T-helper 17 cell (primary cell): ENCODE measurements at regions not wholly inside any gene's neighbourhood (a gene's known extent, or its start where the extent isn't known, plus 50 kb on each side); places are given as distances from the start of the nearest gene placed in this dataset.
"Not testable (repeated sequence)": the region's sequence is repeated elsewhere in the genome, so short reads cannot be mapped to it uniquely, and the experiment has no call there.

Source experiments
- ATAC-seq: fragments of 150-1000 bp; cut with Tn5 transposase; 2 replicates; pipeline ENCODE4 v1.10.0; 2021; ENCODE audit warnings: mild to moderate bottlenecking, moderate library complexity
- DNase-seq, 3 donors: peaks; one replicate each; pipeline versions ENCODE4 v3.0.0 to v3.0.0-alpha.2; 2020 to 2021
- H3K9me3 ChIP-seq: one replicate; pipeline ENCODE4 v1.7.0; 2013; ENCODE audit warnings: low read length, mild to moderate bottlenecking; ENCODE audit not compliant: control insufficient read depth, poor library complexity, severe bottlenecking
- H3K27ac Mint-ChIP-seq: one replicate; pipeline ENCODE4 v1.8.0; 2022; ENCODE audit warnings: mild to moderate bottlenecking, moderate library complexity, mixed read lengths
- H3K27me3 Mint-ChIP-seq: one replicate; pipeline ENCODE4 v1.8.0; 2022; ENCODE audit warnings: mixed read lengths
- H3K36me3 Mint-ChIP-seq: one replicate; pipeline ENCODE4 v1.8.0; 2022; ENCODE audit warnings: low read depth, mixed read lengths
- H3K4me1 Mint-ChIP-seq: one replicate; pipeline ENCODE4 v1.8.0; 2022; ENCODE audit warnings: mild to moderate bottlenecking, mixed read lengths
- H3K4me3 Mint-ChIP-seq: one replicate; pipeline ENCODE4 v1.8.0; 2022; ENCODE audit warnings: mild to moderate bottlenecking, moderate library complexity, mixed read lengths

DNA sequence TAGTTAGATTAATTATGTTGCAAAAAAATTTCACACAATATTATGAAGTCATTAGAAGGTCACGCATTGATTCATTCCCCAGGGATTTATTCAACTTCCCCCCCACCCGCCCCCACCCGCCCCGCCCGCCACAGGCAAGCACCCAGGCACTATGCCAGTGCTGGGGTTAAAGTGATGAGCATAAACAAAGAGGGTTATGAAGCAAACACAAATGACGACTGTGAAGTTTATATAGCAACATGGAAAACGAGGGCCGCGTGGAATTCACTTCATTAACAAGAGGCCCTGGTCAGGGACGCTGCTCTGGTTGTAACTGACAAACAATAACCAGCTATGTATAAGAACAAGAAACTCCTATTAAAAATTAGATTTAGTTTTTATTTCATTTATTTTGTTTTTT lies 656.5 kb upstream of the COBL start:
- H3K9me3 ChIP-seq = no peaks in the 10 kb centered on the region
- ATAC-seq (no peak), DNase-seq (no peak)
- H3K27ac Mint-ChIP-seq = no peak overlapping the region
- no peak overlapping the region for H3K4me3 Mint-ChIP-seq
- no peaks in the 10 kb centered on the region for H3K36me3 Mint-ChIP-seq
- H3K4me1 Mint-ChIP-seq = no peaks in the 10 kb centered on the region
- H3K27me3 Mint-ChIP-seq = no peaks in the 10 kb centered on the region

GRCh38 chr7:51970961-51971665 lies 654.5 kb upstream of the COBL start:
- Mint-ChIP-seq H3K27ac (no peak overlapping the region), H3K4me3 (no peak overlapping the region), H3K4me1 (no peaks in the 10 kb centered on the region), H3K36me3 (no peaks in the 10 kb centered on the region), H3K27me3 (no peaks in the 10 kb centered on the region)
- ATAC-seq = no peak
- peaks cover 2% of the 10 kb centered on the region for H3K9me3 ChIP-seq
- no peak for DNase-seq

DNA sequence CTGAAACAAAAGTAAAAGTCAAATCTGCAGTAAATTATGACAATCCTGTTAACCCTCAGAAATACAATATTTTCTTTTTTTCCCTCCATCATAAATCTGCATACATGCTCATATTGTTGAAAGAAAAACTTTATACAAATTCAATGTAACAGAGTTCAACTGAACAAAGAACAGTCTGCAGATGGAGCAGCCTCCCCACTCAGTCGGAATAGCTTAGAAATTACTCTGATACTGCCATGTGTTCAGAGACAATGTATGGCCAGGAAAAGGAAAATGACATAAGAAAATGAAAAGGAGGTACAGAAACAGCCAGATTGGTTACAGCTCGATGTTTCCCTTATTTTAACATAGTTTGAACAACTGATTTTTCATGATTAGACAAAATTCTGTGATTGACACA lies 651.9 kb upstream of the COBL start:
- no peak overlapping the region for H3K4me3 Mint-ChIP-seq
- H3K27me3 Mint-ChIP-seq = no peaks in the 10 kb centered on the region
- peaks cover 2% of the 10 kb centered on the region for H3K9me3 ChIP-seq
- no peak overlapping the region for H3K27ac Mint-ChIP-seq
- no peaks in the 10 kb centered on the region for H3K36me3 Mint-ChIP-seq
- ATAC-seq (no peak), DNase-seq (no peak)
- no peaks in the 10 kb centered on the region for H3K4me1 Mint-ChIP-seq

DNA sequence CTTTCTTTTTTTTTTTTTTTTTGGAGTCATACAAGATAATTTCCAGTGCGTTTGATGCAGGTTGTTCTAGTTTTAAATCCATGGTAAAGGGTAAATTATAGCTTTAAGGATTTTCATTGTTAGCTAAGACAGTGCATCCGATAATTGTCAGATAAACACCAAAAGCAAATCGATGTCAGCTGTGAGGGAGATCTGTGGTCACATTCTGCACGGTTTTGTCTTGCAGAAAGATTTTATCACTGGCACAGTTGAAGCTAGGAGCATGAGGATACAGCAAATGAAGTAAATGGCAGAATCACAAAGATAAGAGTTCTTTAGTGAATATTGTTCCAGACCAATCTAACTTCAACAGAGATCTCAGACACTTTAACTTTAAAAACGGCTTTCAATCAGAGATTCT lies 648.8 kb upstream of the COBL start:
- DNase-seq (no peak), ATAC-seq (no peak)
- Mint-ChIP-seq H3K27ac (no peak overlapping the region), H3K4me3 (no peak overlapping the region), H3K36me3 (no peaks in the 10 kb centered on the region), H3K4me1 (no peaks in the 10 kb centered on the region), H3K27me3 (no peaks in the 10 kb centered on the region)
- peaks cover 2% of the 10 kb centered on the region for H3K9me3 ChIP-seq

DNA sequence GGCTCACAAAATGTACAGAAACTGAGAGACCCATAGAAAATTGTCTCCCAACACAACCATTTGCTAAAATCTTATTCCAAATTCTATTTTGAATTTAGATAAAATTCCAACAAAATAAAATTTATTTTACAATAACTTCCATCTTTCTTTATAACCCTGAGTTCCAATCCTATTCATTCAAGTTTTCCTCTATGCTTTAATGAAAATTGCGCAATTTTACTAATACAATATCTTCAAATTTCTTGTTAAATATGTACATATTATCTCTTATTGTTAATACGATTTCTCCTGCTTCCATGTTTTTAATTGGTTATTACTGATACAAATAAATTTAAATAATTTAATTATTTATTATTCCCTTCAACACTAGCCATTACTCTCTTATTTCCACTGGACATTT lies 645.2 kb upstream of the COBL start:
- Mint-ChIP-seq H3K4me1 (no peaks in the 10 kb centered on the region), H3K27me3 (no peaks in the 10 kb centered on the region), H3K4me3 (no peak overlapping the region), H3K36me3 (no peaks in the 10 kb centered on the region), H3K27ac (no peak overlapping the region)
- no peak for ATAC-seq
- DNase-seq = no peak
- H3K9me3 ChIP-seq = no peaks in the 10 kb centered on the region

DNA sequence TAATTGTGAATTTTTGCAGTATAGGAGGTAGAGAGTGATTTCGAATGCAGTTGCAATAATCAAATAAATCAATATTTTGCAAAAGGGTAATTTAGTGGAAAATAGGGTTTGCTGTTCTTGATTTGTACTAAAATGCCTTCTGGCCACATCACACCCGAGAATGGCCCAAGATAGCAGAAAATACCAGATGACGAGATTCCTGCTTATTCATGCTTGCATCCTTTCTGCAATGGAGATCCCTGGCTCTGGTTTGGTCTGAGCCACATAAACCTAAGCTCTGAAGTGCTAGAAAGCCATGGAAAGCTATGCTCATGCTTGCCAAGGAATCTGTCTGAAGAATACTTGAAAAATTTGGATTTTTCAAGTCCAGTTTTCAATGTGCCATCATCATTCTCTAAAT lies 634.2 kb upstream of the COBL start:
- no peaks in the 10 kb centered on the region for H3K36me3 Mint-ChIP-seq
- DNase-seq = no peak
- H3K27ac Mint-ChIP-seq = no peak overlapping the region
- H3K4me1 Mint-ChIP-seq = no peaks in the 10 kb centered on the region
- H3K4me3 Mint-ChIP-seq = no peak overlapping the region
- no peak for ATAC-seq
- H3K9me3 ChIP-seq = no peaks in the 10 kb centered on the region
- H3K27me3 Mint-ChIP-seq = no peaks in the 10 kb centered on the region

- Mint-ChIP-seq H3K27me3 (no peaks in the 10 kb centered on the region), H3K4me3 (no peak overlapping the region)
These were observed 633.4 kb upstream of the COBL start for GRCh38 chr7:51949726-51950644.

DNA sequence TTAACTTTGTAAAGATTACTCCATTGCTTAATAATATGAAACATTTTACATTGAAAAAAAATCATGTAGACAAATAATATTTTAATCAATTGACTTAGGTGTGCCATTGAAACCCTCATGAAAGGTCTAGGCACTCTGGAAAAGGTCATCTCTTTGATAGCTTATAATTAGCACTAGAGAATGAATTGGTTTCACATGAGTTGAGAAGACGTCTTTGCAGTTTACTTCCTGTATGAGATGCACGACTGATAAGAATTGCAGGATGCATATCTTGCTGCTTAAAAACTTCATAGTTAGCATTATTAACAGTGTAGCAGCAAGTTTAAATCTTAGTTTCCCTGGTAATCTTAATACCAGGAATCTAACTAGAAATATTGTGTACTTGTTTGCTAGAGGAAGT lies 614.2 kb upstream of the COBL start:
- Mint-ChIP-seq H3K4me3 (no peak overlapping the region), H3K36me3 (peaks cover 2% of the 10 kb centered on the region), H3K4me1 (no peaks in the 10 kb centered on the region), H3K27ac (no peak overlapping the region), H3K27me3 (no peaks in the 10 kb centered on the region)
- ATAC-seq = no peak
- no peaks in the 10 kb centered on the region for H3K9me3 ChIP-seq
- no peak for DNase-seq

More at GRCh38 chr7:51949726-51950644, 633.4 kb upstream of the COBL start:
- no peak for DNase-seq
- H3K4me1 Mint-ChIP-seq = no peaks in the 10 kb centered on the region
- ATAC-seq = no peak
- no peak overlapping the region for H3K27ac Mint-ChIP-seq
- H3K9me3 ChIP-seq = no peaks in the 10 kb centered on the region
- no peaks in the 10 kb centered on the region for H3K36me3 Mint-ChIP-seq

DNA sequence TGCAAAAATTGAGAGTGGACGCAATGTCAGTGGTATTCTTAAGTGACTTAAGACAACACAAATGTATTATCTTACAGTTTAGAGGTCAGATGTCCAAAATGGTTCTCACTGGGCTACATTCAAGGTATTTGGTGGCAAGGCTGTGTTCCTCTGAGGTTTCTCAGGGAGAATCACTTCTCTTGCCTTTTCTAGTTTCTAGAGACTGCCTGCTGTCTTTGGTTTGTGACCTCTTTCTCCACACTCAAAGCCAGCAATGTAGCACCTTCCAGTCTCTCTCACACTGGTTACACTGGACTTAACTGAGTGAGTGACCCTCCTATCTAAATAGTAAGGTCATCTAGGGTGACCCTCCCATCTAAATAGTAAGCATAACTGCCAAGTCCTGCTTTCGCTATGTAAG lies 613.2 kb upstream of the COBL start:
- ATAC-seq (no peak), DNase-seq (no peak)
- H3K4me1 Mint-ChIP-seq = no peaks in the 10 kb centered on the region
- no peaks in the 10 kb centered on the region for H3K9me3 ChIP-seq
- H3K36me3 Mint-ChIP-seq = peaks cover 2% of the 10 kb centered on the region
- H3K27me3 Mint-ChIP-seq = no peaks in the 10 kb centered on the region
- no peak overlapping the region for H3K4me3 Mint-ChIP-seq
- no peak overlapping the region for H3K27ac Mint-ChIP-seq

- ATAC-seq (no peak), DNase-seq (no peak)
- H3K4me1 Mint-ChIP-seq = no peaks in the 10 kb centered on the region
- no peak overlapping the region for H3K27ac Mint-ChIP-seq
- peaks cover 2% of the 10 kb centered on the region for H3K36me3 Mint-ChIP-seq
- H3K4me3 Mint-ChIP-seq = no peak overlapping the region
- no peaks in the 10 kb centered on the region for H3K27me3 Mint-ChIP-seq
- no peaks in the 10 kb centered on the region for H3K9me3 ChIP-seq
These were observed 611.1 kb upstream of the COBL start for GRCh38 chr7:51927738-51928137.

DNA sequence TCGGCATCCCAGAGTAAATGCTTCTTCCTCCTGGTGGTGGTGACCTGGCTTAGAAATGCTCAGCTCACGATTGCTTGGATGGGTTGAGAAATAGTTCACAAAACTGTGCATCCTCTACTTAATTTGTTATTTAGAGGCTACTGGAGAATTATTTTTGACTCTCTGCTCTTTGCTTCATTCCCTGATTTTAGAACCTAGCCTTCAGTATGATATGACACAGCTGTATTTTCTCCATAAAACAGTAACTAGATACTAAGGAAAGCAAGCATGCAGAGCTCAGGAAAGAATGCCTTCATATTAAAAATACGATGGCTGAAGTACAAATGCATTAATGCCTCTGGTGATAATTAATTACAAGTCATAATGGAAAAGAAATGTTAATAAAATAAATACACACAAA lies 602.0 kb upstream of the COBL start:
- no peak overlapping the region for H3K27ac Mint-ChIP-seq
- H3K27me3 Mint-ChIP-seq = no peaks in the 10 kb centered on the region
- no peak for ATAC-seq
- DNase-seq = no peak
- H3K4me3 Mint-ChIP-seq = no peak overlapping the region
- no peaks in the 10 kb centered on the region for H3K4me1 Mint-ChIP-seq
- H3K36me3 Mint-ChIP-seq = no peaks in the 10 kb centered on the region
- no peaks in the 10 kb centered on the region for H3K9me3 ChIP-seq

- Mint-ChIP-seq H3K27ac (no peak overlapping the region), H3K27me3 (no peaks in the 10 kb centered on the region), H3K36me3 (no peaks in the 10 kb centered on the region), H3K4me3 (no peak overlapping the region), H3K4me1 (no peaks in the 10 kb centered on the region)
- ATAC-seq (no peak), DNase-seq (no peak)
- no peaks in the 10 kb centered on the region for H3K9me3 ChIP-seq
These were observed 584.9 kb upstream of the COBL start for GRCh38 chr7:51901489-51901840.

- H3K27ac Mint-ChIP-seq, H3K4me3 Mint-ChIP-seq, H3K27me3 Mint-ChIP-seq, H3K4me1 Mint-ChIP-seq, H3K9me3 ChIP-seq, H3K36me3 Mint-ChIP-seq, DNase-seq, ATAC-seq: not testable (repeated sequence)
These were observed 584.3 kb upstream of the COBL start for GRCh38 chr7:51900755-51901488.
